Transverse colon (tissue), 3 donors: ENCODE measurements at regions not wholly inside any gene's neighbourhood (a gene's known extent, or its start where the extent isn't known, plus 50 kb on each side); places are given as distances from the start of the nearest gene placed in this dataset.

Experiments used
- EP300 ChIP-seq: sonication (generic); formaldehyde crosslinking; IDR thresholded peaks from one replicate; pipeline ENCODE4 v1.6.1; 2017; ENCODE audit warnings: antibody characterized with exemption, low read depth
- POLR2A ChIP-seq: fragments of 450-650 bp; IDR thresholded peaks from one replicate; pipeline ENCODE4 v1.6.1; 2016; ENCODE audit warnings: antibody characterized with exemption, mild to moderate bottlenecking, moderate library complexity
- TF ChIP-seq, protein P1 (sequence below), 5 experiments: fragments of 200-600 bp in 3 of 5; fragments of 450-650 bp in 2 of 5; sonication (generic) in 3 of 5; IDR thresholded peaks; 1 replicate in 2 of 5; 2 replicates in 3 of 5; pipeline ENCODE4 v1.5.1; 2016 to 2017; ENCODE audit warnings: antibody characterized with exemption in 5 of 5, inconsistent platforms in 3 of 5, mild to moderate bottlenecking in 2 of 5, moderate library complexity in 1 of 5

DNA sequence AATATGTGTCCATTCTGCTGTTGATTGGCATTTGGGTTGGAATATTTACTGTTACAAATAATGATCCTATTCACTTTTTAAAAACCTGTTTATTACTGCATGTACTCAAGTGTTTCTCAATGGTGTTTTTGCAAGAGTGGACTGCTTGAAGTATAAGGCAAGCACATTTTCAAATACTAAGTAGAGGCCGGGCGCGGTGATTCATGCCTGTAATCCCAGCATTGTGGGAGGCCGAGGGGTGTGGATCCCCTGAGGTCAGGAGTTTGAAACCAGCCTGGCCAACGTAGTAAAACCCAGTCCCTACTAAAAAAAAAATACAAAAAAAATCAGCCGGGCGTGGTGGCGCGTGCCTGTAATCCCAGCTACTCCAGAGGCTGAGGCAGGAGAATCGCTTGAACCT, 276.9 kb upstream of the ADGRL4 start:
- TF ChIP-seq POLR2A (no peak), EP300 (no peak)
- TF ChIP-seq, protein P1, sequence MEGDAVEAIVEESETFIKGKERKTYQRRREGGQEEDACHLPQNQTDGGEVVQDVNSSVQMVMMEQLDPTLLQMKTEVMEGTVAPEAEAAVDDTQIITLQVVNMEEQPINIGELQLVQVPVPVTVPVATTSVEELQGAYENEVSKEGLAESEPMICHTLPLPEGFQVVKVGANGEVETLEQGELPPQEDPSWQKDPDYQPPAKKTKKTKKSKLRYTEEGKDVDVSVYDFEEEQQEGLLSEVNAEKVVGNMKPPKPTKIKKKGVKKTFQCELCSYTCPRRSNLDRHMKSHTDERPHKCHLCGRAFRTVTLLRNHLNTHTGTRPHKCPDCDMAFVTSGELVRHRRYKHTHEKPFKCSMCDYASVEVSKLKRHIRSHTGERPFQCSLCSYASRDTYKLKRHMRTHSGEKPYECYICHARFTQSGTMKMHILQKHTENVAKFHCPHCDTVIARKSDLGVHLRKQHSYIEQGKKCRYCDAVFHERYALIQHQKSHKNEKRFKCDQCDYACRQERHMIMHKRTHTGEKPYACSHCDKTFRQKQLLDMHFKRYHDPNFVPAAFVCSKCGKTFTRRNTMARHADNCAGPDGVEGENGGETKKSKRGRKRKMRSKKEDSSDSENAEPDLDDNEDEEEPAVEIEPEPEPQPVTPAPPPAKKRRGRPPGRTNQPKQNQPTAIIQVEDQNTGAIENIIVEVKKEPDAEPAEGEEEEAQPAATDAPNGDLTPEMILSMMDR (IDR thresholded peaks at IDR 0.05) = no peak
